Nephron (organoid): ENCODE measurements at regions not wholly inside any gene's neighbourhood (a gene's known extent, or its start where the extent isn't known, plus 50 kb on each side); places are given as distances from the start of the nearest gene placed in this dataset.
A peak's percentile ranks its signal among the peaks of the same experiment; 100 is the strongest.

Experiments
- H3K27ac Mint-ChIP-seq, 3 experiments: 2 replicates each; pipeline ENCODE4 v1.8.0; 2020; ENCODE audit warnings: mixed read lengths in 3 of 3, mild to moderate bottlenecking in 2 of 3, moderate library complexity in 1 of 3
- H3K27me3 Mint-ChIP-seq: 2 replicates; pipeline ENCODE4 v1.8.0; 2021; ENCODE audit warnings: low read depth, mild to moderate bottlenecking, moderate library complexity, mixed read lengths
- H3K36me3 Mint-ChIP-seq: 2 replicates; pipeline ENCODE4 v1.8.0; 2020; ENCODE audit warnings: low read depth, mixed read lengths
- H3K4me1 Mint-ChIP-seq: 2 replicates; pipeline ENCODE4 v1.8.0; 2020; ENCODE audit warnings: mixed read lengths
- H3K4me3 Mint-ChIP-seq, 3 experiments: 2 replicates each; pipeline ENCODE4 v1.8.0; 2020; ENCODE audit warnings: mild to moderate bottlenecking in 3 of 3, mixed read lengths in 3 of 3, moderate library complexity in 2 of 3
- H3K9me3 Mint-ChIP-seq: 2 replicates; pipeline ENCODE4 v1.8.0; 2020; ENCODE audit warnings: mixed read lengths
- CTCF ChIP-seq, 3 experiments: fragments of 200-600 bp; sonication (generic); IDR thresholded peaks; one replicate each; pipeline ENCODE4 v1.5.0; 2021; ENCODE audit warnings: antibody characterized with exemption in 3 of 3; ENCODE audit not compliant: unreplicated experiment in 3 of 3

- H3K4me1 Mint-ChIP-seq: peaks cover 46% of the 10 kb centered on the region
Measured at GRCh38 chr2:64204703-64205102, 60.5 kb upstream of the PELI1 start.

GRCh38 chr2:64205415-64205814 lies 61.2 kb upstream of the PELI1 start:
- no peaks in the 10 kb centered on the region for H3K27me3 Mint-ChIP-seq
- H3K4me3 Mint-ChIP-seq: no peak overlapping the region
- H3K27ac Mint-ChIP-seq: peak overlapping the region; percentile 79 to 99 (median 98)
- no peaks in the 10 kb centered on the region for H3K9me3 Mint-ChIP-seq
- H3K36me3 Mint-ChIP-seq: no peaks in the 10 kb centered on the region
- TF ChIP-seq CTCF (IDR thresholded peaks at IDR 0.05; ENCODE audit: unreplicated experiment in 3 of 3): no peak
- peaks cover 46% of the 10 kb centered on the region for H3K4me1 Mint-ChIP-seq

More at GRCh38 chr2:64204703-64205102, 60.5 kb upstream of the PELI1 start:
- H3K36me3 Mint-ChIP-seq: no peaks in the 10 kb centered on the region
- no peaks in the 10 kb centered on the region for H3K27me3 Mint-ChIP-seq
- H3K4me3 Mint-ChIP-seq: no peak overlapping the region
- peak overlapping the region; percentile 97 to 99 (median 98) for H3K27ac Mint-ChIP-seq
- H3K9me3 Mint-ChIP-seq: no peaks in the 10 kb centered on the region
- no peak for TF ChIP-seq CTCF (IDR thresholded peaks at IDR 0.05; ENCODE audit: unreplicated experiment in 3 of 3)

- Mint-ChIP-seq H3K4me1 (peaks cover 43% of the 10 kb centered on the region), H3K36me3 (no peaks in the 10 kb centered on the region), H3K4me3 (no peak overlapping the region), H3K27ac (no peak overlapping the region), H3K9me3 (no peaks in the 10 kb centered on the region), H3K27me3 (no peaks in the 10 kb centered on the region)
- no peak for TF ChIP-seq CTCF (IDR thresholded peaks at IDR 0.05; ENCODE audit: unreplicated experiment in 3 of 3)
Measured at GRCh38 chr2:64207573-64207972, 63.4 kb upstream of the PELI1 start.

- H3K4me1 Mint-ChIP-seq: peaks cover 25% of the 10 kb centered on the region
- H3K27me3 Mint-ChIP-seq: no peaks in the 10 kb centered on the region
- no peak overlapping the region for H3K4me3 Mint-ChIP-seq
- peak overlapping the region in 2 of 3 experiments; percentile 19 to 75 for H3K27ac Mint-ChIP-seq
- H3K9me3 Mint-ChIP-seq: no peaks in the 10 kb centered on the region
- TF ChIP-seq CTCF (IDR thresholded peaks at IDR 0.05; ENCODE audit: unreplicated experiment in 3 of 3): no peak
- no peaks in the 10 kb centered on the region for H3K36me3 Mint-ChIP-seq
Measured at GRCh38 chr2:64210816-64211215, 66.6 kb upstream of the PELI1 start.

GRCh38 chr2:64211276-64211921 lies 67.2 kb upstream of the PELI1 start:
- Mint-ChIP-seq H3K36me3 (no peaks in the 10 kb centered on the region), H3K27ac (peak overlapping the region in 2 of 3 experiments; percentile 19 to 75), H3K27me3 (no peaks in the 10 kb centered on the region), H3K9me3 (no peaks in the 10 kb centered on the region), H3K4me3 (no peak overlapping the region), H3K4me1 (peaks cover 25% of the 10 kb centered on the region)
- no peak for TF ChIP-seq CTCF (IDR thresholded peaks at IDR 0.05; ENCODE audit: unreplicated experiment in 3 of 3)

GRCh38 chr2:64212346-64212745 lies 68.1 kb upstream of the PELI1 start:
- Mint-ChIP-seq H3K4me3 (no peak overlapping the region), H3K27ac (no peak overlapping the region), H3K36me3 (no peaks in the 10 kb centered on the region), H3K4me1 (peaks cover 25% of the 10 kb centered on the region), H3K9me3 (no peaks in the 10 kb centered on the region), H3K27me3 (peaks cover 3% of the 10 kb centered on the region)
- no peak for TF ChIP-seq CTCF (IDR thresholded peaks at IDR 0.05; ENCODE audit: unreplicated experiment in 3 of 3)
